Brain microvascular endothelial cell (primary cell): ENCODE measurements at regions not wholly inside any gene's neighbourhood (a gene's known extent, or its start where the extent isn't known, plus 50 kb on each side); places are given as distances from the start of the nearest gene placed in this dataset.
A peak's percentile ranks its signal among the peaks of the same experiment; 100 is the strongest.

ENCODE experiments used
- DNase-seq: peaks from one replicate; pipeline ENCODE4 v3.0.0-alpha.2; 2020
- H3K27ac ChIP-seq: fragments of 250-450 bp; sonication (Bioruptor Pico); 2 replicates; pipeline ENCODE4 v1.5.1; 2020; ENCODE audit warnings: mild to moderate bottlenecking, moderate library complexity
- H3K27me3 ChIP-seq: fragments of 250-450 bp; sonication (Bioruptor Pico); replicated peaks from 2 replicates; pipeline ENCODE4 v1.5.1; 2020; ENCODE audit warnings: mild to moderate bottlenecking
- H3K36me3 ChIP-seq: fragments of 250-450 bp; sonication (Bioruptor Pico); replicated peaks from 2 replicates; pipeline ENCODE4 v1.5.1; 2020; ENCODE audit warnings: mild to moderate bottlenecking
- H3K4me3 ChIP-seq: 2 replicates; pipeline ENCODE4 v1.5.1; 2011; ENCODE audit warnings: low read depth, mild to moderate bottlenecking, control low read depth, low read length, moderate library complexity
- in situ Hi-C: cut with HindIII; loops from 2 replicates; pipeline ENCODE4 v1.10.0; 2017; ENCODE audit warnings: low sequenced_read_pairs, low pct_ligation_motif_present
- TF ChIP-seq, protein P1 (sequence below): IDR thresholded peaks from 2 replicates; pipeline ENCODE4 v1.5.1; 2011; ENCODE audit warnings: low read depth, mild to moderate bottlenecking, moderate library complexity, low read length, control low read depth, inconsistent platforms; ENCODE audit errors: missing control alignments

DNA sequence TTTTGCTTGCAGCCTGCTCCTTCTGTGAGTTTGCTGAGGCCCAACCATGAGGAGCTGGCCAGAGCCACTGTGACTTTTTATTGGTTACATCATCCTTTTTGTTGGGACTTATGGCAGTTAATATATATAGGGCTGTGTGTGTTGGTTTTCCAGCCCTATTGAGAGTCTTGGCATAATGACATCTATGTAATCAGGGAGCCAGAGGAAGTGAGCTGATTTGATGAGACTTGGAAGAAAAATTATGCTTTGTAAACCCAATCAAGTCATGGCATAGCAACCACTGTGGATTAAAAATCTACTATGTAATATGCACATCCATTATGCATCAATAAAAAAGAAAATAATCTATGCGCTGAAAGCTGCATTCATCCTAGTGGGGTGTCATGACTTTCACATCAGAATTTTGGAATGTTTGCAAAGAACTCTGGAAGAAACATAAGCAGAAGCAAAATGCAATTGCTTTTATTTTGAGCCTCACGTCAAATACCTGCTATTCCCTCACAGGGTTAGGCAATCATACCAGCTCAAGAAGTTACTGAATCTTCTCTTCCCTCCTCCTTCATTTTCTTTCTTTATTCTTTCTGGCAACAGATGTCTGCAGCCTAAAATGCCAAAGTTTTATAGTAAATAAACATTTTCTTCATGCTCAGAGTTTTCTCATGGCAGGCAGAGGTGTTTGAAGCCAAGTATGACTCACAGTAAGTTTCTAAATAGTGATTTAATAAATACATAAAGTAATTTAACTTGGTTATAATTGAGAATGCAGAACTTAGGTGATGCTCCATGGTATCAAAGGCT is 308.5 kb downstream of the KCNS3 start:
- in situ Hi-C loops = no loop called here
- TF ChIP-seq, protein P1, sequence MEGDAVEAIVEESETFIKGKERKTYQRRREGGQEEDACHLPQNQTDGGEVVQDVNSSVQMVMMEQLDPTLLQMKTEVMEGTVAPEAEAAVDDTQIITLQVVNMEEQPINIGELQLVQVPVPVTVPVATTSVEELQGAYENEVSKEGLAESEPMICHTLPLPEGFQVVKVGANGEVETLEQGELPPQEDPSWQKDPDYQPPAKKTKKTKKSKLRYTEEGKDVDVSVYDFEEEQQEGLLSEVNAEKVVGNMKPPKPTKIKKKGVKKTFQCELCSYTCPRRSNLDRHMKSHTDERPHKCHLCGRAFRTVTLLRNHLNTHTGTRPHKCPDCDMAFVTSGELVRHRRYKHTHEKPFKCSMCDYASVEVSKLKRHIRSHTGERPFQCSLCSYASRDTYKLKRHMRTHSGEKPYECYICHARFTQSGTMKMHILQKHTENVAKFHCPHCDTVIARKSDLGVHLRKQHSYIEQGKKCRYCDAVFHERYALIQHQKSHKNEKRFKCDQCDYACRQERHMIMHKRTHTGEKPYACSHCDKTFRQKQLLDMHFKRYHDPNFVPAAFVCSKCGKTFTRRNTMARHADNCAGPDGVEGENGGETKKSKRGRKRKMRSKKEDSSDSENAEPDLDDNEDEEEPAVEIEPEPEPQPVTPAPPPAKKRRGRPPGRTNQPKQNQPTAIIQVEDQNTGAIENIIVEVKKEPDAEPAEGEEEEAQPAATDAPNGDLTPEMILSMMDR = no peak
- H3K27me3 ChIP-seq = no peaks in the 10 kb centered on the region
- DNase-seq = no peak
- no peaks in the 10 kb centered on the region for H3K36me3 ChIP-seq
- H3K4me3 ChIP-seq = no peak overlapping the region
- H3K27ac ChIP-seq = no peak overlapping the region

DNA sequence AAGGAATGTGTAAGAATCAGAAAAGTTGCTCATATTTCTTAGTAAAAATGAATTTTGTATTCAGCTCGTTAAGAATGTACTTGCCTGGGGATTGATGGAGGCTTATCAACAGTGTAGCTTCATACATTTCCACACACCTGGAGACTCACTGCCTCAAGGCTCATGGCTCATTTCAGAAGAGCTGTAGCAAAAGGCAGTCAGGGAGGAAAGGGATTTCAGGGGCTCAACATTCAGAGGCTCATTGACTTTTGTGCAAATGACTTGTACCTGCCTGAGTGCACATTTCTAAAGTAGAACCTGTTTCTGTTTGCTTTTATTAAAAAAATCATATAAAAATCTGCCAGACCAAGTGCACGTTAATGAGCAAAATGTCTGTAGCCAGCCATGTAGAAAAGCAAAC is 304.4 kb downstream of the KCNS3 start:
- H3K4me3 ChIP-seq = no peak overlapping the region
- no peak overlapping the region for H3K27ac ChIP-seq
- in situ Hi-C loops = no loop called here
- H3K27me3 ChIP-seq = no peaks in the 10 kb centered on the region
- DNase-seq = no peak
- TF ChIP-seq, protein P1 = no peak
- H3K36me3 ChIP-seq = no peaks in the 10 kb centered on the region

DNA sequence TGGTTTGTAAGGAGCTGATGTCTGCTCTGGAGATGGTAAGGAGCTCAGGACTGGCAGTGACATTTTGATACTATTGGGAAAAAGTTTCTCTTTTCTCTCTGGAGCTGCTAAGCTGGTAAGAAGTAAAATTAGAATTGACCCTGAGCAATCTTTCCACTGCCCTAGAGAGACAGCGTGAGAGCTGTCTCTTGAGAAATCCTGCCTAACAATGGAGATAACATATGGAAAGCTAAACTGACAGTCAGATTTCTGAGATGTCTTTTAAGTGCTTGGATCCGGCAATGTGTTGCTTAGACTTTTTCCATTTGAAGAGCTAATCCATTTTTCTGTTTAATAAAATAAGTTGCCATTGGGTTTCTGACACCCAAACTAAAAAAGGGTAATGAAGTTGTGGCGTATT is 302.4 kb downstream of the KCNS3 start:
- Histone ChIP-seq H3K27ac (no peak overlapping the region), H3K36me3 (no peaks in the 10 kb centered on the region), H3K4me3 (no peak overlapping the region), H3K27me3 (no peaks in the 10 kb centered on the region)
- in situ Hi-C loops = no loop called here
- TF ChIP-seq, protein P1 = no peak
- DNase-seq = no peak

DNA sequence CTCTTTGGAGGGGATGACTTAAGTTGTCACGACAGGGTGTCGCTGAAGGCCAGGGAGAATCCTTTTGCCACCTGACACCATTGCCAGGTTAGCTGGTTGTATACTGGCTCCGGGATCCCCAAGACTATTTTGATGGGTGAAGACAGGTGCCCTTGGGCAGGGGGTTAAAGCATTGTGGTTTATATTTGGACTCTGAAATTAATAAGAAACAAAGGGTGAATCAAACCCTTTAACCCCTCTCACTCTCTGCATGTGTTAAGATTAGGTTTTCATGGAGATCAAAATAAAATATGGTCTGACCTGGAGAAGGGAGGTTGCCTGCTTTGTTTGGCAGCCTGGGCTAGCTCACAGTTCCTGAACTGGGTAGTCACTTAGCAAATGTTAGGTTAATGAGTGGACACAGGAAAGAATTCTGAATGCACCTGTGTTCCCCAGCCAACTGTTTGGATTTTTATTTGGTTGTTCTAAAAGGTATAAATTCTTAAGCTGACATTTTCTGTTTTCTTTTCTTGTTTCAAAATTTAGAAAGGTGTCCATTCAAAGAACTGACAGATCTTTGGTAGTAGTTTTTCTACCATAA is 301.7 kb downstream of the KCNS3 start:
- in situ Hi-C loops = no loop called here
- H3K4me3 ChIP-seq = no peak overlapping the region
- DNase-seq = no peak
- no peak overlapping the region for H3K27ac ChIP-seq
- no peaks in the 10 kb centered on the region for H3K36me3 ChIP-seq
- no peaks in the 10 kb centered on the region for H3K27me3 ChIP-seq
- TF ChIP-seq, protein P1 = no peak

DNA sequence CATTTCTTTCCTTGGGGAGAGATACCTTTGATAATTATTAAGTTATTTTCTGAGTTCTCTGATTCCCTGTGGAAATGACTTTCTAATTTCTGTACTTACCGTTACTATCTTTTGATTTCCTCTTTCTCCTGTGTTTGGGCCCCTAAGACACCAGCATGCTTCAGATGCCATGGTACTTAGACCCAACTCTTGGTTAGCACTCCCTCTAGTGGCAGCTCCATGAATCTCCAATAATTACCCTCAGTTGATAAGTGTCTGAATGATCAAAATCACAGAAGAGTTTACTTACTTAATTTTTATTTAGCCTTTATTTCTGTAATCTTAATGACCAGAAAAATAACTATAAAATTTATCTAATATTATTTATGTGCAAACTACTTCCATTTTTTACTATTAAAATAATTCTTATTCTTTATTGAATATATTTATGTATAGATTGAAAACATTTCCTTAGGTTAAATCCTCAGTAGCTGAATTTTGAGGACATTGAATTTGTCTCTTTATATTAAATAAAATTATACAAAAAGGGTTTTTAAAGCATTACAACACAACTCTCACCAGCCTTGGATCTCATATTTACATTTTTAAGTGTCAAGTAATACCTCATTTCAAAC is 300.4 kb downstream of the KCNS3 start:
- TF ChIP-seq, protein P1 = peak; percentile 84
- in situ Hi-C loops = no loop called here
- H3K27ac ChIP-seq = no peak overlapping the region
- H3K36me3 ChIP-seq = no peaks in the 10 kb centered on the region
- no peak overlapping the region for H3K4me3 ChIP-seq
- peak; percentile 48 for DNase-seq
- no peaks in the 10 kb centered on the region for H3K27me3 ChIP-seq
